NCI-H187 (cell line): ENCODE measurements at regions not wholly inside any gene's neighbourhood (a gene's known extent, or its start where the extent isn't known, plus 50 kb on each side); places are given as distances from the start of the nearest gene placed in this dataset.

ENCODE experiments used
- DNase-seq, 2 experiments: peaks; one replicate each; lab custom pipeline; 2025; lab: John Stamatoyannopoulos, UW

GRCh38 chr9:86830356-86830755, 117.0 kb downstream of the GAS1 start:
- DNase-seq = no peak

- DNase-seq = no peak
Measured at GRCh38 chr9:86829496-86830046, 117.7 kb downstream of the GAS1 start.

DNA sequence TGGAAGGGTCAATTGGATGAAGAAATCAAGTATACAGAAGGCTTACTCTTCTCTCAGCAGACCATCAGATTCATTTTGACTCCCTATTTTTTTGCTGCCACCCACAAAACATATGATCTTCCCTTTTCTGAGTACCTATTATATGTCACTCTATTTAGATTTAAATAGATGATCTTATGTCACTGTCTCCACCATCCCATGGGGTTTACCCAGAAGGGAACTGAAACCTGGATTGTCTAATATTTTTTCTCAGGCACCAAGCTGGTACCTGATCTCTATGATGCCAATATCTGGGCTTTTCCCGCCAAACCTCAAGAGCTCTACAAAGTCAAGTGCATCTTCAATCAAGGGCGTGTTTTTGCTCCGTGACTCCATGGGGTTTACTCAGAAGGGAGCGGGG, 118.7 kb downstream of the GAS1 start:
- DNase-seq = no peak

- no peak for DNase-seq
Measured at GRCh38 chr9:86827893-86828292, 119.4 kb downstream of the GAS1 start.

DNA sequence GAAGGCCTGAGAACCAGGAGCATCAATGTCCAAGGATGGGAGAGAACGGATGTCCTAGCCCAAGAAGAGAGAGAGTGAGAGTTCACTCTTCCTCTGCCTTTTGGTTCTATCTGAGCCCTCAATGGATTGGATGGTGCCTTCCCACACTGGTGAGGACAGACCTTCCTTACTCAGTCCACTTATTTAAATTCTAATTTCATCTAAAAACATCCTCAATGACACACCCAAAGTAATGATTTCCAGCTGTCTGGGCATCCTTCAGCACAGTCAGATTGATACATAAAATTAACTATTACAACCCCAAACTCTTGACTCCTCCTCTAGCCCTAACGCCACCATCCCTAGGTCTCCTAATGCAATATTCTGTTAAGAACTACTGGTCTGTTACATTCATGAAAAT, 122.0 kb downstream of the GAS1 start:
- DNase-seq = no peak

- no peak for DNase-seq
Measured at GRCh38 chr9:86822006-86822801, 125.1 kb downstream of the GAS1 start.

DNA sequence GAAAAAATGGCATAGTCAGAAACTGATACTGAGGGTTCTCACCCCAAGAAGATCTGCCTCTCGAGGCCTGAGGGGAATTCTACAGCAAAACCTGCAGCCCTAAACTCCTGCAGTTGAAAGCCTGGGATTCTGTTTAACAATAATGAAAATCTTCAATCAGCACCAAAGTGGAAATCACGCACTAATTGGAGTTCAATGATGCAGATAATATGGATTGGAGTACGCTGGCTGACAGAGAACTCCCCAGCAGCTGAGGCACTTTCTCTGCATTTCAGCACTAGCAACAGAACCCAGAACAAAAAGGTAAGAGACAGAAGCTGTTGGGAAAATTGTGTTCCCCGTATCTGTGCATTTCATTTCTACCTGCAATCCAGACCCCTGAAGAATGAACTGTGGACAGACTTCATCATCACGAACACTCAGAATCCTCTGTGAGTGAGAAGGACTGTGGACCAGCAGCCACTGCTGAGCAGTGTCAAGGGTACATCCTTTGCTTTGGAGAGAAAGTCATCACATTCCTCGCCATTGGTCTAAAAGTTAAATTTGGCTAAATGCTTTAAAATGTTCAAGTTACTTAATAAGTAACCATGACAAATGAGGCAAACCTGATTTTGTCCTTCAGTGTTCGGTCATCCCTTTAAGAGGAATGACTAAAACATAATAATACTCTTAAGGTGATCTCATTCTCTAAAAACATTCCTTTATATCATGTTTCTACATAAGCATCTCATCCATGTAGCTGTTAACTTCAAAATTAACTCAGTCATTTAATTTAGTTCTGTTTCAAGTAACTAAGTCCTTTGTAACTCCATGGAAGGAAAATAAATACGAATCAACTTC, 126.1 kb downstream of the GAS1 start:
- no peak for DNase-seq

DNA sequence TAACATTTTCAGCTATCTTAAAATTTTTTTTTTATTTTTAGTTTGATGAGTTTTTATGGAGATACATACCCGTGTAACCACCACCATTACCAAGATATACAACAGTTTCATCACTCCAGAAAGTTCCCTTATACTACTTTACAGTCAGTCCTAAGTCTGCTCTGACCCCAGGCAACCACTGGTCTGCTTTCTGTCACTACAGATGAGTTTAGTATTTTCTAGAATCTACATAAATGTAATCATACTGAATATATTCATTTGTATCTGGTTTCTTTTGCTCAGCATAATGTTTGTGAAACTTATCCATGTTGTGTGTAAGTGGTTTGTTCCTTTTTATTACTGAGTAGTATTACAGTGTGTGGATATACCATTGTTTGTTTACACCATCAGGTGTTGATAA, 127.8 kb downstream of the GAS1 start:
- DNase-seq = no peak

DNA sequence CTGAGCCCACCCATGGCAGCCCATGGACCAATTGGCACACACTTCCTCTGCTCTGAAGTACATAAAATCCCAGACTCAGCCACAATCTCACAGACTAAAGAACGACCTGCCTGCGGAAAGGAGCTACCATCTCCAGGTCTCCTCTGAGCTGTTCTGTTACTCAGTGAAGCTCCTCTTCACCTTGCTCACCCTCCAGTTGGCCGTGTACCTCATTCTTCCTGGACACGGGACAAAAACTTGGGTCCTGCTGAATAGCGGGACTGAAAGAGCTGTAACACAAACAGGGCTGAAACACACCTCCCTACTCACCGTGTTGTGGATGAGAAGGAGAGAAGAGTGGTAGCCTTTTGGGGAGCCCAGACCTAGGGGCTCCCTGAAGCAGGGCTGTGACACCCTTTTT, 128.7 kb downstream of the GAS1 start:
- DNase-seq = no peak

- no peak for DNase-seq
Measured at GRCh38 chr9:86816868-86817267, 130.4 kb downstream of the GAS1 start.

DNA sequence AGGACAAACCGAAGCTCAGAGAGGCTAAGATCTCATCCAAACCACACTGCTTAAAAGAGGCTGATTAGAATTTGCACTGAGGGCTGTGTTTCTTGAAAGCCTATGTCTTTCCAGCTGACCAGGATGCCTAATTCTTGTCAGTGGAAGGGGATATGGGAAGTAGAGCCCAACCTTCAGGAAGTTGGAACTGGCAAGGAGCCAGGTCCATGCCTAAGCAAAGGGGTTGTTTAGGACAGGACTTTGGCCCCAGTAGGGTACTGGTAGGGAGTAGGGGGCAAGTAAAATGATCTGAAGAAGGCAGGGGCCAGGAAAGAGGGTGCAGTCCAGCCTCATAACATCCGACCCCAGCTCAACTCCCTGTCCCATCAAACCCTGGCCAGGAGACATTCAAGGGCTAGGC, 130.9 kb downstream of the GAS1 start:
- DNase-seq = no peak

- DNase-seq = no peak
Measured at GRCh38 chr9:86812616-86813015, 134.7 kb downstream of the GAS1 start.

DNA sequence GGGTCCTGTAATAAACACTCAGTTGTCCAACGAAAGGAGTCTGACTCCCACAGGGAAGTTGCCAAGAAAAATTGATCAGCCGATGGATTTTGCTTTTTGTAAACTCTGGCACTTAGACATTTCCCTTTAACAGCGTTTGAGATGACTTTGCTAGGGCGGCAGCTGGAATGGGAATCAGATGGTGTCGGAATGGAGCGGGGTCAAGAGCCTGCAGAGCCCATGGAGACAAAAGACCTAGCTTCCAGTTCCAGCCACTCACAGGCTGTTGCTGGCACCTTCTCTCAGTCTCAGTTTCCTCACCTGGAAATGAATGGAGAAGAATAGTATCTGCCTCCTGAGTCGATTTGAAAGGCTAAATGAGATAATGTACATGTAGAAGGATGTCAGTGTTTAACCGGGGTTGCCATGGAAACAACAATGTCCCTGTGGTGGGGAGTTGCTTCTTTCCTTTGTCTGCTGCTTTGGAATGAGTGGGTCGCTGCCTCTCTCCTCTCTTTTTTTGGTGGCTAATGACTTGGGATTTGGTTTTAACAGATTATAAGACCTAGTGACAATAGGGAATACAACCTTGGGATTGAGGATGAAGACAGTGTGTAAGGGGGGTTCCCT, 137.4 kb downstream of the GAS1 start:
- DNase-seq = no peak

GRCh38 chr9:86809151-86809550, 138.2 kb downstream of the GAS1 start:
- no peak for DNase-seq

GRCh38 chr9:86807367-86807976, 139.8 kb downstream of the GAS1 start:
- DNase-seq = no peak

DNA sequence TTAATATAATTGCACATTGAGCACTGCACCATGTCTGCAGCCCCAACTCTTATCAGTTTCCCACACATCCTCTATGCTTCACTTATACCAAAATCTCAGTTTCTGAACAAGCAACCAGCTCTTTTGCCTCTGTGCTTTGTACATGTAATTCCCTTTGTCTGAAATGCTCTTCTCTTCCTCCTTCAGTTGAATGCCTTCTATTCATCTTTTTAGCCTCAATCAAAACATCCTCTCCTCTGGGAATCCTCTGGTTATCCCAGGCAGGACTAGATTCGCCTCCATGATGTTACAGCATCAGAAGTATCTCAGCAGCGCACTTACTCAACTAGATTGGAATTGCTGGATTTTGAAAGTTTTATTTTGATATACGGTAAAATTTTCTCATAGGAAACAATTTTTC, 143.3 kb downstream of the GAS1 start:
- no peak for DNase-seq

DNA sequence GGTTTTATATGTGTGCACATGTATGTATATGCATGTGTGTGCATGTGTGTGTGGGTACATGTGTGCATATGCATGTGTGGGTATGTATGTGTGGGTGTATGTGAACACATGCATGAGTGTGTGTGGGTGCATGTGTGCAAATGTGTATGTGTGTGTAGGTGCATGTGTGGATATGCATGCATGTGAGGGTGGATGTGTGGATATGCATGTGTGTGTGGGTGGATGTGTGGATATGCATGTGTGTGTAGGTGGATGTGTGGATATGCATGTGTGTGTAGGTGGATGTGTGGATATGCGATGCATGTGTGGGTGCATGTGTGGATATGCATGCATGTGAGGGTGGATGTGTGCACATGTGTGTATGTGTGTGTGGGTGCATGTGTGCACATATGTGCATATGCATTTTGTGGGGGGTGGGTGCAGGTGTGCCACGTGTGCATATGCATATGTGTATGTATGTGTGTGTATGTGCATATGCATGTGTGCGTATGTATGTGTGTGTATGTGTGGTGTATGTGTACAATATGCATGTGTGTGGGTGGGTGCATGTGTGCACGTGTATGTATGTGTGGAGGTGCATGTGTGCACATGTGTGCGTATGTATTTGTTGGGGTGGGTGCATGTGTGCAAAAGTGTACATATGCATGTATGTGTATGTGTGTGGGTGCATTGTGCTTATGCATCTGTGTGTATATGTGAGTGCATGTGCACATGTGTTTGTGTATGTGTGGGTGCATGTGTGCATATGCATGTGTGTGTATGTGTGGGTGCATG, 144.2 kb downstream of the GAS1 start:
- DNase-seq = no peak

- DNase-seq = no peak
Measured at GRCh38 chr9:86801246-86801645, 146.1 kb downstream of the GAS1 start.

DNA sequence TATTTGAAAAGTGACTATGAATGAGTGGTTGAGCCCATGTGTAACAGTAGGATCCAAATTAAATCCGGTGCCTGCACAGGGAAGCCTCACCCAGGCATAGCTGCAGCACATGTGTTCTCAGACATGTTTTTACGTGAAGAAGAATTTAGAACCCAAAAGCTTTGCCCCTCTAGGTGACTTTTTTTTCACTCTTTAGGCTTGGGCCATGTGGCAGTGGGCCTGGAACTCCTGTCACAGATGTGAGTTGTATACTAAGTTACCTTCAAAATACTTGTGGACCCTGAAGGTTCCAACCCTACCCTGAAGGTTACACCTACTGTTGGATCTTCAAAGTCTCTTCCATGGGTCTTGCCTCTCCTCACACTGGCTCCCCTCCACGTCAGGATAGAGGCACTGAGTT, 146.6 kb downstream of the GAS1 start:
- DNase-seq = no peak

GRCh38 chr9:86798966-86799365, 148.3 kb downstream of the GAS1 start:
- DNase-seq = no peak

- no peak for DNase-seq
Measured at GRCh38 chr9:86796666-86797065, 150.6 kb downstream of the GAS1 start.
